NCI-H2171 (cell line): ENCODE measurements at regions not wholly inside any gene's neighbourhood (a gene's known extent, or its start where the extent isn't known, plus 50 kb on each side); places are given as distances from the start of the nearest gene placed in this dataset.

Experiments used
- DNase-seq: peaks from one replicate; lab custom pipeline; 2025; lab: John Stamatoyannopoulos, UW

- DNase-seq: no peak
Observed at GRCh38 chr5:60259730-60260129, 366.2 kb upstream of the PDE4D start.

GRCh38 chr5:60257596-60258271 is 364.2 kb upstream of the PDE4D start:
- no peak for DNase-seq

GRCh38 chr5:60256546-60256945 is 363.0 kb upstream of the PDE4D start:
- DNase-seq: no peak

GRCh38 chr5:60248901-60249300 is 355.4 kb upstream of the PDE4D start:
- DNase-seq: no peak

GRCh38 chr5:60243713-60244112 is 350.2 kb upstream of the PDE4D start:
- DNase-seq: no peak

- DNase-seq: no peak
Observed at GRCh38 chr5:60232036-60232795, 338.7 kb upstream of the PDE4D start.

- no peak for DNase-seq
Observed at GRCh38 chr5:60230456-60230855, 336.9 kb upstream of the PDE4D start.

- DNase-seq: no peak
Observed at GRCh38 chr5:60229691-60230185, 336.2 kb upstream of the PDE4D start.

- no peak for DNase-seq
Observed at GRCh38 chr5:60228676-60229075, 335.1 kb upstream of the PDE4D start.

- no peak for DNase-seq
Observed at GRCh38 chr5:60226128-60226527, 332.6 kb upstream of the PDE4D start.

GRCh38 chr5:60223342-60223741 is 329.8 kb upstream of the PDE4D start:
- no peak for DNase-seq

GRCh38 chr5:60219921-60220320 is 326.4 kb upstream of the PDE4D start:
- no peak for DNase-seq

- no peak for DNase-seq
Observed at GRCh38 chr5:60210810-60211209, 317.3 kb upstream of the PDE4D start.

GRCh38 chr5:60209146-60209840 is 315.8 kb upstream of the PDE4D start:
- DNase-seq: no peak

- DNase-seq: no peak
Observed at GRCh38 chr5:60208716-60209115, 315.2 kb upstream of the PDE4D start.

GRCh38 chr5:60207040-60207439 is 313.5 kb upstream of the PDE4D start:
- no peak for DNase-seq

- no peak for DNase-seq
Observed at GRCh38 chr5:60206234-60206633, 312.7 kb upstream of the PDE4D start.

- DNase-seq: no peak
Observed at GRCh38 chr5:60205071-60205470, 311.5 kb upstream of the PDE4D start.

- no peak for DNase-seq
Observed at GRCh38 chr5:60196385-60197113, 303.0 kb upstream of the PDE4D start.

GRCh38 chr5:60195551-60195950 is 302.0 kb upstream of the PDE4D start:
- DNase-seq: no peak

GRCh38 chr5:60195083-60195482 is 301.6 kb upstream of the PDE4D start:
- no peak for DNase-seq
